NT2/D1 (cell line): ENCODE measurements at regions not wholly inside any gene's neighbourhood (a gene's known extent, or its start where the extent isn't known, plus 50 kb on each side); places are given as distances from the start of the nearest gene placed in this dataset.

Experiments used
- DNase-seq: peaks from one replicate; pipeline ENCODE4 v3.0.0-alpha.2; 2011; ENCODE audit warnings: low read depth, low spot score
- H3K27me3 ChIP-seq: 2 replicates; pipeline ENCODE4 v1.6.0; 2011; ENCODE audit warnings: mild to moderate bottlenecking; ENCODE audit not compliant: insufficient read length, insufficient read depth
- H3K36me3 ChIP-seq: 2 replicates; pipeline ENCODE4 v1.6.1; 2011; ENCODE audit warnings: mild to moderate bottlenecking, low read length, mixed read lengths; ENCODE audit not compliant: insufficient read depth, insufficient read length
- H3K4me1 ChIP-seq: 2 replicates; pipeline ENCODE4 v1.5.1; 2011; ENCODE audit not compliant: insufficient read depth, insufficient read length
- H3K4me3 ChIP-seq: 2 replicates; pipeline ENCODE4 v1.5.1; 2011; ENCODE audit warnings: low read depth; ENCODE audit not compliant: insufficient read length
- H3K9ac ChIP-seq: 2 replicates; pipeline ENCODE4 v1.6.0; 2011; ENCODE audit warnings: low read depth; ENCODE audit not compliant: insufficient read length
- H3K9me3 ChIP-seq: 2 replicates; pipeline ENCODE4 v1.5.1; 2011; ENCODE audit warnings: mild to moderate bottlenecking, low read length; ENCODE audit not compliant: insufficient read depth
- SUZ12 ChIP-seq: IDR thresholded peaks from 2 replicates; pipeline ENCODE4 v1.6.1; 2011; ENCODE audit not compliant: insufficient read length, insufficient read depth; ENCODE audit errors: extremely low read depth
- YY1 ChIP-seq: IDR thresholded peaks from 2 replicates; pipeline ENCODE4 v1.6.1; 2011; ENCODE audit not compliant: insufficient read length, insufficient read depth
- ZNF274 ChIP-seq: IDR thresholded peaks from 2 replicates; pipeline ENCODE4 v1.6.1; 2011; ENCODE audit warnings: mild to moderate bottlenecking, low read depth, low read length

DNA sequence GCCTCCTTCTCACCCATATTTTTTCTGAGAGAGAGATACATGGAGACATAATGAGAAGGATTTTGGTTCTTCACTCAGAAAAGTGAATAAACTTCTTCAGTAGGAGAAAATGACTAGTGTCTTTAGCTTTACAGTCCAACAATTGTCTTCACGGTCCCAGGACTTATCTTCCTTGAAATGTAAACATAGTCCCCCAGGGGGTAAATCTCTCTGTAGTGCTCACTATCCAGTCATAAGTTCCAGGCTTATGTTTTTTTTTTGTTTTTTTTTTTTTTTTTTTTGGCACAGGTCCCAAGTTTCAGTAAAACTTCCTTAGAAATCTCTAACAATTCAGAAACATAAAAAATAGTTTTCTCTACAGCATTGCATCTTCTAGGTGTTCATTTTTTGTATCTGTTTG is 890.2 kb upstream of the B3GALT2 start:
- DNase-seq: no peak
- no peaks in the 10 kb centered on the region for H3K27me3 ChIP-seq
- no peak overlapping the region for H3K4me3 ChIP-seq
- H3K9ac ChIP-seq: no peak overlapping the region
- TF ChIP-seq ZNF274 (no peak), YY1 (no peak), SUZ12 (no peak)
- no peaks in the 10 kb centered on the region for H3K4me1 ChIP-seq
- no peaks in the 10 kb centered on the region for H3K9me3 ChIP-seq
- no peaks in the 10 kb centered on the region for H3K36me3 ChIP-seq

DNA sequence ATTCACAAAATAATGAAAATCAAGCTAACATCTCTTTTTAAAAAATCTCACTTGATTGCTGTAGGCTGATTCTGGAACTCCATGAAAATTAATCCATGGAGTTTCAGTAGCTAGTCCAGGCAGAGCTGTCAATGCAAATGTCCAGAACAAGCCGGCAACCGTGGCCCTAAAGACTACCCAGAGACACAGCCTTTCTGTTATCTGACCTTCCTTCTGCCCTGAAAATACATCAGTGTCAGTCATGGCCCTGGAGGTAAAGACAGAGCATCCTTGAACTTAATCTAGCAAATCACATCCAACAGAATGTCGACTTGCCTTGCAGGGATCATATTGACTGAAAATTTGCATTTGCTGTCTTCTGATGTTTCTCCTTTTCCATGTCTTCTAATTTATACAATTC is 887.4 kb upstream of the B3GALT2 start:
- Histone ChIP-seq H3K36me3 (no peaks in the 10 kb centered on the region), H3K27me3 (no peaks in the 10 kb centered on the region), H3K4me3 (no peak overlapping the region), H3K4me1 (no peaks in the 10 kb centered on the region), H3K9ac (no peak overlapping the region), H3K9me3 (no peaks in the 10 kb centered on the region)
- no peak for TF ChIP-seq YY1
- DNase-seq: no peak

DNA sequence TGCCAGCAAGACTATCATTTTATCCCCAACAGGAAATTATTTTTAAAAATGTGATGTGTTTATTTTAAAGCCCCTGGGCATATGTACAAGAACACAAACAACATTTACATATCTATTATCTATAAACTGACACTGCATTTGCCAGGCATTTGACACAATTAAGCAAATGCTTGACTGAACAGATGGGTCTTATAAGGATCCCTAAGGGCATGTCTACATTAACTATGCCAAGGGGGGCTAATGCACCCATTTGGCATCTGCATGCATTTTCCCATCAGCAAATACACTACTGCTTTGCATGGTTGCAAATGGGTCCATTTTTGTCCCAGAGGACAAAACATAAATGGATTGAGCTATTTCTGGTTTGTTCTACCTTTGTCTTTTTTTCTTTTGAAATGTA is 884.8 kb upstream of the B3GALT2 start:
- DNase-seq: no peak
- Histone ChIP-seq H3K9ac (no peak overlapping the region), H3K4me1 (no peaks in the 10 kb centered on the region), H3K4me3 (no peak overlapping the region), H3K9me3 (no peaks in the 10 kb centered on the region), H3K36me3 (no peaks in the 10 kb centered on the region), H3K27me3 (no peaks in the 10 kb centered on the region)
- TF ChIP-seq YY1 (no peak), ZNF274 (no peak), SUZ12 (no peak)

DNA sequence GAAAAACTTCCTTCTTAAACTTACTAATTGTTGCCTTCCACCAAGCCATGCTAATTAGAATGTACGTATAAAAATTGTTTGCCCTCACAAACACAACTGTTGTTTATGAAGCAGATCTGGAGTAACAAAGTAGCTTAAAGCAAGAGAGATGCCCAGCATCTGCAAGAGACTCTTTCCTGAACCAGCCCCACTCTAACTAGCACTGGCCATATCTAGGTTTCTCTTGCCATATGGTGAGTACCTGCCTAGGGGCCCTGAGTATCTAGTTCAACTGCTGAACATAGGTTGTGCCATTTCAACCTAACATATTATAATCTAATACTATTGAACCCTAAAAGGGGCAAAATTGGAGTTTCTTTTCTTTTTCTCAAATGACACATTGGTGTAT is 883.4 kb upstream of the B3GALT2 start:
- DNase-seq: no peak
- TF ChIP-seq ZNF274 (no peak), YY1 (no peak), SUZ12 (no peak)
- H3K4me1 ChIP-seq: no peaks in the 10 kb centered on the region
- H3K9me3 ChIP-seq: no peaks in the 10 kb centered on the region
- H3K4me3 ChIP-seq: no peak overlapping the region
- no peak overlapping the region for H3K9ac ChIP-seq
- no peaks in the 10 kb centered on the region for H3K36me3 ChIP-seq
- no peaks in the 10 kb centered on the region for H3K27me3 ChIP-seq

DNA sequence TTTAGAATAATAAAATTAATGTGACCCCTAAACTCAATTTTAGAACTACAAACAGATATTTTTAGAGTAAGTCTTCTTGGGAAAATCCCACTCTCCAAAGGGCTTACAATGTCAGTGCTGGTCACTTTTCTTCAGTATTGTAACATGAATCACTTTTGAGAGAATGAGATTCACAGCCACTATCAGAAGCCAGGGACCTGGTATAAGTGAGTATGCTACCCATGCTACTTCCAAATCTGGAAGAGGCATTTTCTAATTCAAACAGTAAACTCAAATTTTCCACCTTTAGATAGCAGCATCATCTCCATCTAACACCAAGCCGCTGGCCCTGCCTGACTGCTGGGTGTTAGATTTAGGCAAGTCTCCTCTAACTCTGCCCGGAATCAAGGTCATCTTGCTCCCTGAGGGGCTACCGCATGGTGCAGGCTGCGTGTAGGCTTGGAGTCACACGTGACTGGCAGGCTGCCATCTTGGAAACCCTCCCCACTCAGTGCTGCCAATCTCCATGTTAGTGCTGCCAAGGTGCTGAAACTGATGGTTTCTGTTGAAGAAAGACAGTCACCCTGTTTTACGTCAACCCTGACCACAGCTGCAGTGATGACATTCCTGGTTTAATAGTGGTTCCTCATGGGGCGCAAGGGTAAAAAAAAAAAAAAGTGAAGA is 882.9 kb upstream of the B3GALT2 start:
- Histone ChIP-seq H3K9me3 (no peaks in the 10 kb centered on the region), H3K9ac (no peak overlapping the region), H3K4me1 (no peaks in the 10 kb centered on the region), H3K27me3 (no peaks in the 10 kb centered on the region), H3K36me3 (no peaks in the 10 kb centered on the region), H3K4me3 (no peak overlapping the region)
- DNase-seq: no peak
- TF ChIP-seq SUZ12 (no peak), ZNF274 (no peak)

DNA sequence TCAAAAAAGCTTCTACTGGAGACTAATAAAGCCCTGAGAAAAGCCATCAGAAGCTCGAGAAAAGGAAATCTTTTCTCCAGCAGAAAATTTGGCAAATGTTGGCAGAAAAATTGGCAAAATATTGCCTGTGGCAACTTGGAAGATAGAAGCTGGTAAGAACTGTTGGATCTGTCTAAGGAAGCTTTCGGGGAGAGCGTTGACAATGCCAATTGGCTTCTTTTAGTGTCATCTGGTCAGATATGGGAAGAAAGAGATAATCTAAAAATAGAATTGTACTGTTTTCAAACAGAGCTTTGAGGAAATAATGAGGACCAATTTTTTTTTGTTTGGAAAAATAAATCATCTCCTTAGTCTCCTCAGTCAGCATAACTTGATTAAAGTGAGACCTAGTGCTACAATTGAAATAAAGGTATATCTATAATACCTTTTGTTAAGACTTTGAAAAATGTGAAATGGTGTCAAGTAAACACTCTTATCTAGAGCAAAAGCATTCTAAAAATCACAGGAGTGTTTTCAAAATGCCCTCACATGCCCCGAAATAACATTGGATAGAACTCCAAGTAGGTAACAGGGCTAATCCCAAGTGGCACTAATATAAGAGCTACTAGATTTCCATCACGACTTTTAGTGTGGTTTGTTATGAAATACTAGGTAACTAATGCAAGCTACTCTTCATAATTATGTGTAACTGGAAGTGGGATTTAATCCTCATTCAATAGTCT is 882.2 kb upstream of the B3GALT2 start:
- no peak overlapping the region for H3K4me3 ChIP-seq
- no peaks in the 10 kb centered on the region for H3K4me1 ChIP-seq
- no peak overlapping the region for H3K9ac ChIP-seq
- no peaks in the 10 kb centered on the region for H3K9me3 ChIP-seq
- DNase-seq: no peak
- no peak for TF ChIP-seq YY1
- no peak for TF ChIP-seq ZNF274
- no peak for TF ChIP-seq SUZ12
- H3K27me3 ChIP-seq: no peaks in the 10 kb centered on the region
- no peaks in the 10 kb centered on the region for H3K36me3 ChIP-seq

DNA sequence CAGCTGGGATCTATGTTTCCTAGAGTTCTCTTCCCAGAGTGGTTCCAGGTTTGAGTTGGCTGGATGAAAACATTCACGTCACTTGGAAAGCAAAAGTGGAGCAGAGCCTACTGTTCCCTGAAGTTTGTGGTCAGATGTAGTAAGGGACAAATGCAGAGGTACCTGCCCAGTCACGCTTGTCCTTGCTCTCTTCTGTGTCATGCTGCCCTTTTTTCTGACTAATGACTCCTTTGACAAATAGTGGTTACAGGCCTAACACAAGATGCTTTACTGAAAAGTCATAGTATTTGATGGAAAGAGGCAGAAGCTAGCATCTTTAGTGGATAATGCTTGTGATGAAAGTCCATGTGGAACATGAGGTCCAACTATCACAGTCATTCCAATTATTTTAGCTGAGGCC is 881.4 kb upstream of the B3GALT2 start:
- Histone ChIP-seq H3K9me3 (no peaks in the 10 kb centered on the region), H3K9ac (no peak overlapping the region), H3K4me1 (no peaks in the 10 kb centered on the region), H3K4me3 (no peak overlapping the region), H3K36me3 (no peaks in the 10 kb centered on the region), H3K27me3 (no peaks in the 10 kb centered on the region)
- TF ChIP-seq ZNF274 (no peak), SUZ12 (no peak), YY1 (no peak)
- DNase-seq: no peak
